NCI-H2227 treated with DMSO at 0.1 percent for 48 hours (cell line): ENCODE measurements at regions not wholly inside any gene's neighbourhood (a gene's known extent, or its start where the extent isn't known, plus 50 kb on each side); places are given as distances from the start of the nearest gene placed in this dataset.

Source experiments
- DNase-seq: peaks from one replicate; lab custom pipeline; 2025; lab: John Stamatoyannopoulos, UW

GRCh38 chr3:177512945-177513814 is 315.9 kb upstream of the TBL1XR1 start:
- DNase-seq = no peak

- DNase-seq = no peak
Measured at GRCh38 chr3:177513815-177514610, 316.7 kb upstream of the TBL1XR1 start.

- no peak for DNase-seq
Measured at GRCh38 chr3:177514611-177515499, 317.6 kb upstream of the TBL1XR1 start.

GRCh38 chr3:177515786-177516157 is 318.5 kb upstream of the TBL1XR1 start:
- DNase-seq = no peak

GRCh38 chr3:177516158-177517011 is 319.1 kb upstream of the TBL1XR1 start:
- no peak for DNase-seq

- no peak for DNase-seq
Measured at GRCh38 chr3:177517906-177518305, 320.6 kb upstream of the TBL1XR1 start.

GRCh38 chr3:177519588-177519987 is 322.3 kb upstream of the TBL1XR1 start:
- DNase-seq = no peak

- DNase-seq = no peak
Measured at GRCh38 chr3:177521305-177521704, 324.0 kb upstream of the TBL1XR1 start.

- DNase-seq = no peak
Measured at GRCh38 chr3:177522051-177522450, 324.8 kb upstream of the TBL1XR1 start.

- DNase-seq = no peak
Measured at GRCh38 chr3:177523067-177523675, 325.9 kb upstream of the TBL1XR1 start.

- DNase-seq = no peak
Measured at GRCh38 chr3:177523872-177524438, 326.7 kb upstream of the TBL1XR1 start.

GRCh38 chr3:177524742-177525141 is 327.5 kb upstream of the TBL1XR1 start:
- DNase-seq = no peak

- DNase-seq = no peak
Measured at GRCh38 chr3:177525414-177525813, 328.1 kb upstream of the TBL1XR1 start.

- no peak for DNase-seq
Measured at GRCh38 chr3:177525987-177526712, 328.9 kb upstream of the TBL1XR1 start.

GRCh38 chr3:177527182-177527581 is 329.9 kb upstream of the TBL1XR1 start:
- DNase-seq = no peak

- DNase-seq = no peak
Measured at GRCh38 chr3:177528306-177529070, 331.2 kb upstream of the TBL1XR1 start.

- no peak for DNase-seq
Measured at GRCh38 chr3:177529071-177529550, 331.8 kb upstream of the TBL1XR1 start.

GRCh38 chr3:177529716-177530335 is 332.5 kb upstream of the TBL1XR1 start:
- DNase-seq = no peak
